Astrocyte of the cerebellum (primary cell): ENCODE measurements at regions not wholly inside any gene's neighbourhood (a gene's known extent, or its start where the extent isn't known, plus 50 kb on each side); places are given as distances from the start of the nearest gene placed in this dataset.

Experiments
- DNase-seq: peaks from one replicate; pipeline ENCODE4 v3.0.0-alpha.2; 2011; ENCODE audit warnings: low read depth
- H3K4me3 ChIP-seq: 2 replicates; pipeline ENCODE4 v1.5.1; 2011; ENCODE audit warnings: mild to moderate bottlenecking, low read depth, low read length, moderate library complexity
- in situ Hi-C: cut with HindIII; loops from 2 replicates; pipeline ENCODE4 v1.10.0; 2017; ENCODE audit warnings: low sequenced_read_pairs
- TF ChIP-seq, protein P1 (sequence below): IDR thresholded peaks from 2 replicates; pipeline ENCODE4 v1.5.1; 2012; ENCODE audit warnings: low read length, low read depth, moderate library complexity, mild to moderate bottlenecking; ENCODE audit errors: missing control alignments

DNA sequence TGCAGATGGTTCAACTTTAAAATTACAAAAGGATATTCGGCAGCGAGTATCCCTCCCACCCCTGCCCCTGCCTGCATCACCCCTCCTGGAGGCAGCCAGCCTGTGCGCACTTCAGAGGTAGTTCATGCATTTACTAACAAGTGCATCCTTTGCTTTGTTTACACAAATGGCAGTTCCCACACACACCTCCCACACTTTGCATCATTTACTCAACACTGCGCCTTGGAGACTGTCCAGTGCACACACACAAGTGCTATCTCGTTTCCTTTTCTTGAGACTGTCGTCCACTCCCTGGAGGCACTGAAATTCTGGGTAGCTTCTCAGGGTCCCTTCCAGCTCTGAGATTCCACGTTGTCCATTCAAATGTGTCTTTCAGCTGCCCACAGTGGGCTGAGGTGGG is 53.1 kb upstream of the VSX1 start:
- in situ Hi-C loops: no loop called here
- TF ChIP-seq, protein P1, sequence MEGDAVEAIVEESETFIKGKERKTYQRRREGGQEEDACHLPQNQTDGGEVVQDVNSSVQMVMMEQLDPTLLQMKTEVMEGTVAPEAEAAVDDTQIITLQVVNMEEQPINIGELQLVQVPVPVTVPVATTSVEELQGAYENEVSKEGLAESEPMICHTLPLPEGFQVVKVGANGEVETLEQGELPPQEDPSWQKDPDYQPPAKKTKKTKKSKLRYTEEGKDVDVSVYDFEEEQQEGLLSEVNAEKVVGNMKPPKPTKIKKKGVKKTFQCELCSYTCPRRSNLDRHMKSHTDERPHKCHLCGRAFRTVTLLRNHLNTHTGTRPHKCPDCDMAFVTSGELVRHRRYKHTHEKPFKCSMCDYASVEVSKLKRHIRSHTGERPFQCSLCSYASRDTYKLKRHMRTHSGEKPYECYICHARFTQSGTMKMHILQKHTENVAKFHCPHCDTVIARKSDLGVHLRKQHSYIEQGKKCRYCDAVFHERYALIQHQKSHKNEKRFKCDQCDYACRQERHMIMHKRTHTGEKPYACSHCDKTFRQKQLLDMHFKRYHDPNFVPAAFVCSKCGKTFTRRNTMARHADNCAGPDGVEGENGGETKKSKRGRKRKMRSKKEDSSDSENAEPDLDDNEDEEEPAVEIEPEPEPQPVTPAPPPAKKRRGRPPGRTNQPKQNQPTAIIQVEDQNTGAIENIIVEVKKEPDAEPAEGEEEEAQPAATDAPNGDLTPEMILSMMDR: no peak
- no peak for DNase-seq
- no peak overlapping the region for H3K4me3 ChIP-seq

GRCh38 chr20:25136056-25136455 is 54.1 kb upstream of the VSX1 start:
- no peak for DNase-seq
- TF ChIP-seq, protein P1: no peak
- H3K4me3 ChIP-seq: no peak overlapping the region
- in situ Hi-C loops: no loop called here

GRCh38 chr20:25136643-25137559 is 55.0 kb upstream of the VSX1 start:
- in situ Hi-C loops: no loop called here
- TF ChIP-seq, protein P1: no peak
- no peak overlapping the region for H3K4me3 ChIP-seq
- DNase-seq: peak; percentile 78

- TF ChIP-seq, protein P1: no peak
- no peak for DNase-seq
- in situ Hi-C loops: no loop called here
- no peak overlapping the region for H3K4me3 ChIP-seq
Observed at GRCh38 chr20:25139029-25139705, 56.3 kb upstream of the ENTPD6 start.

DNA sequence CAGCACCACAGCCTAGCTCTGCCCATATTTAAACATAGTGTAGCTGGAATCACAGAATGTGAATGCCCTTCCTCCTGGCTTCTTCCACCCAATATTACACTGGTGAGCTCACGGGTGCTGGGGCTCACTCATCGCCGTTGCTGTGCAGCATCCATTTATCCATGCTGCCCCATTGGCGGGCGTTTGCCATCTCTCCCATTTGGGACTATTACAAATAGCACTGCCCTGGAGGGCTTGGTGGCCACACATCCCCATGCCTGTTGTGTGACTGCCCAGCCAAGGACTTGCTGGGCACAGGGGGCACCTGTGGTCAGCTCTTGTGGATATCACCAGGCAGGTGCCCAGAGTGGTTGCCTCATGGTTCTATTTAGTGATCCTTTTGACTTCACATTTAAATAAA is 54.5 kb upstream of the ENTPD6 start:
- no peak overlapping the region for H3K4me3 ChIP-seq
- in situ Hi-C loops: no loop called here
- TF ChIP-seq, protein P1: no peak
- DNase-seq: no peak

DNA sequence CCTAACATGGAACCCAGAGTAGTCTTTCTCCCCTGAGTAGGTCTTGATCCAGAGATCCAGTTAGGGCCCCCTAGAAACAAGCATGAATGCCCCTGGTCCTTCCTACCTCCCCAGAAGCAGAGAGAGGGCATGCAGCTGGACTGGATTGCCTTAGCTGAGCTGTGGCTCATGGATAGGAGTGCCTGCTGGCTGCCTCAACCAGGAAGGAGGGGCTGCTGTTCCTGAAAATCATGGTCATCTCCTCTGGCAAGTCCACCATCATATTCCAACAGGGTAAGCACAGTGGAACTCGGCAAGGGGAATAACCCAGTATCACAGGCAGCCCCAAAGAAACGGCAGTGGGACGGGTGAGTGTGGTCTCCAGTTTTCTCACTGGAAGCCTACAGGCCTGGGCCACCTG is 53.1 kb upstream of the ENTPD6 start:
- in situ Hi-C loops: no loop called here
- no peak for DNase-seq
- TF ChIP-seq, protein P1: no peak
- H3K4me3 ChIP-seq: no peak overlapping the region
